GM18873 (cell line): ENCODE measurements at regions not wholly inside any gene's neighbourhood (a gene's known extent, or its start where the extent isn't known, plus 50 kb on each side); places are given as distances from the start of the nearest gene placed in this dataset.
A peak's percentile ranks its signal among the peaks of the same experiment; 100 is the strongest.
"Not testable (repeated sequence)": the region's sequence is repeated elsewhere in the genome, so short reads cannot be mapped to it uniquely, and the experiment has no call there.

Experiments
- ATAC-seq: cut with Tn5 transposase; IDR thresholded peaks from one replicate; pipeline ENCODE4 v1.9.1; 2021; ENCODE audit warnings: mild to moderate bottlenecking, moderate library complexity, moderate number of reproducible peaks; ENCODE audit not compliant: unreplicated experiment, low FRiP score

DNA sequence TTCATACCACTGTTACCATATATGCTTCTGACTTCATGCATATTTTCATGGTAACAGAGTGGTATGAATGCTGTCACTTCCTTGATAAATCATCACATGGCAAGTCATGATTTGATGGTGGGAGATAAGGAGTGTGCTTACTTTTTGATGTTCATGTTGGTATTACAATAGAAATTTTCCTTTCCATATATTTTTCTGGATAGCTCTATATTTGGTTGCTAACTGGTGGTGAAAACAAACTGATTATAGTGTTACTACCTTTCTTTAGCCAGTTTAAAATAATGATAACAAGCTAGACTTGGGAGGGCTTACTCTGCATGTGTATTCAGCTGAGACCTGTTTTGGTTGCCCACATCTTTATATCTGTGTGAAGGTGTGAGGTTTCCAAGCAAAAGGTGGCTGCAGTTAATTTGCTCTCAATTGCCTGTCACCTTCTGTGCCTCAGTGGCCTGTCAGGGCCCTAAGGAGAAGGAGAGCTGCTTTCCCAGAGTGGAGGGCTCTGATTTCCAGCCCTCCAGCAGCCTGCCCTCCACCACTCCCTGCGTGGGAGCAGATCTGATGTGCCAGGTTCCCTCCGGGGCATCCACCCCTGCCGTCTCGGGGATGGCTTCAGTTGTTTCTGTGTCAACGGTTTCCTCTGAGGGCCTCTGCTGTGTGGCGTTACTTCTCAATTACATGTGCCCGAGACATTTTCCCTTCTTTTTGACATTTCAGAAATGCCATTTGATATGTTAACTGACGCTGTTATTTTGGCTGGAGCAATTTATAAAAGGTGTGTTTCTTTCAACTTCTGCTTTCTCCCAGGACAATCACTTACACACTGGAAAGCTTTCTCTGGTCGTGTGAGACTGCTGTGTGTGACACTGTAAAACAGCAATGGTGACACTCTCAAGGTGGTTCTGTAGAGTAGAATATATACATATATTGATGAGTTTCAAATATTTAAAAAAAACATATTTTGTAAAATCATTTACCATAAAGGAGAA lies 107.7 kb upstream of the KLF6 start:
- ATAC-seq: no peak

DNA sequence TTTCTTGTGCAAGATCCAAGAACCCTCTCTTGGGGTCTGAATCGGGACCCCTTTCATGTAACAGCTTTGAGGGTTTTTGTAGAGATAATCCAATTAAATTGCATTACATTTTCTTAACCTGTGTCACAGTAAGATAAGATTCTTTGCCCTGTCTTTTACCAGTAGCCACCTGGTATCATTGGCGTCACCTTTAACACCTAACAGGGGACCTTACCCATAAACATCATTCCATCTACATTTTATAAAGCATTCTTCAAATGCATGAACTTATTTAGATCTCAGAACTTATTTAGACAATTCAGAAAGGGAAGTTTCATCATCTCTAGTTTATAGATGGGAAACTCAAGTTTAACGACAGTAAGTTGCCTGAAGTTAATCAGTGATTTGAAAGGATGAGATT lies 106.4 kb upstream of the KLF6 start:
- no peak for ATAC-seq

DNA sequence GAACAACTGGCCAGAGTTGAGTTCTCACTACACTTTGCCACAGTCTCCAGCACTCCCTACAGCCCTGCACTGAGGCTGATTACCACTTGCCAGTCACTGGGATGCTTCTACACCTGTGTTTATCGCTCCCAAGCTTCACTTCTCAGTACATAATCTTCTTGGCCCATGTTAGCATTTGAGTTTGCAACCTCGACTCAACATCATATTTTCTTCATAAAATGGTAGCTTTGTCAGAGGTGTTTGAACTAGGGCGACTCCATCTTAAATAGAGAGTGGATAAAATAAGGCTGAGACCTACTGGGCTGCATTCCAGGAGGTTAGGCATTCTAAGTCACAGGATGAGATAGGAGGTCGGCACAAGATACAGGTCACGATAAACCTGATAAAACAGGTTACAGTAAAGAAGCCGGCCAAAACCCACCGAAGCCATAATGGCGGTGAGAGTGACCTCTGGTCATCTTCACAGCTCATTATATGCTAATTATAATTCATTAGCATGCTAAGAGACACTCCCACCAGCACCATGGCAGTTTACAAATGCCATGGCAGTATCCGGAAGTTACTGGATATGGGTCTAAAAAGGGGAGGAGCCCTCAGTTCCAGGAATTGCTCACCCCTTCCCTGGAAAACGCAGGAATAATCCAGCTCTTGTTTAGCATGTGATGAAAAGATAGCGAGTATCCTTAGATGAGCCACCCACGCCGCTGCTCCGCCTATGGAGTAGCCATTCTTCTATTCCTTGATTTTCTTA lies 105.8 kb upstream of the KLF6 start:
- ATAC-seq: no peak

DNA sequence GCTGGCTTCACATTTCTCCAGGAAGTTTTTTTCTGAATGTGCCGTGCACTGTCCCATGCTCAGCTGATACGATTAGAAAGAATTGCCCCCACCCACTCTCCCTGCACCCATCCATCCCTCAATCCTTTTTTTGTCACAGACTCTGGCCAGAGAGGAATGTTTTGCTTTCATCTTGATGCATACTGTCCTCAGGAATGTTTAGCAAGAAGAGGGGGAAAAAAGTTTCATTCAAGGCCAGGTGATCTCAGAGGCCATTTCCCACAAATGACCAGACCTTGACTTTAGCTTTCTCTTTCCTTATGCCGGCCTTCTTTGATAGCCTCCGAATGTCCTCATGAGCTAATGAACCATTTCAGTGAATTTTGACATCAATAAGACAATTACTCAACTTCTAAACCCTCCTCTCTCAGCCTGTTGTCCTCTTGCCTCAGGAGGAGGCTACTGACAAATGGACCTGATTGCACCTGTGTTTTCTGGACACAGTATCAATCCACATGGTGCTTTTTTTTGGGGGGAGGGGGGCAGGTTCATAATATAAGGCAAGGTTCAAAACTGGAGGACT lies 105.0 kb upstream of the KLF6 start:
- no peak for ATAC-seq

DNA sequence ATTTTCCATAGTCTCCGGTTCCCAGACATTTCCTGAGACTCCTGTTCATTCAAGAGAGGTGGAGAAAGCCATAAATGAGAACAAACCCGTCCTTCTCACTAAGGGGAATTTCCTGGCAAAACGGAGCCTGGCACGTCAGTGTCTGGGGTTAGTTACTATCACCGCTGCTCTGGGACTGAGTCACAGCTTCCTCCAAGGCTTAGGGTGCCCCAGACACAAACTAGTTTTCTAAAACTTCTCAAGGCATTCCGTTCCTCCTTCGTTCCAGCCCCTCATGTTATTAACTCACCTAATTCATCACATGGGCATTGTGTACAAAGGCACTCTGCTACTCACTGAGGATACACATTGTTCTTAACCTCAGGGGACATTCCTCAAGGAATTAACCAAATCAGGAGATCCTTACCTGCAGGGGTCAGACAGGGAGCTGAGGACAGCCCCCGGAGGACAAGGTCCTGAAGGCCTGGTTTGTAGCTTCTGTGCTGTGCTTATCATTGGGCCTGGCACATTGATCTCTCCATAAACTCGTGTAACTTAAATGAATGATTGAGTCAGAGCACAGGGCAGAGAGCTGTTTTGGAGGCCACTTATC lies 103.0 kb upstream of the KLF6 start:
- peak; percentile 62 for ATAC-seq

DNA sequence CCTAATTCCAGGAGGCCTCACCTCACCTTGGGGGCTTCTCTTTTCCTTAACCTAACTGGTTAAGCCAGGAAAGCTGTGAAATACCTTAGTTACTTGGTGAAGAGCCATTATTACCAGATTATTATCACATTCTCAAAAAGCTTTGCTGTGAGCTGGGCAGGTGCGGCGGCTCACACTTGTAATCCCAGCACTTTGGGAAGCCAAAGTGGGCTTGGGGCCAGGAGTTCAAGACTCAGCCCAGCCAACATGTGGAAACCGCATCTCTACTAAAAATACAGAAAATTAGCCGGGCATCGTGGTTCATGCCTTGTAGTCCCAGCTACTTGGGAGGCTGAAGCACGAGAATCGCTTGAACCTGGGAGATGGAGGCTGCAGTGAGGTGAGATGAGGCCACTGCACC lies 102.4 kb upstream of the KLF6 start:
- no peak for ATAC-seq

DNA sequence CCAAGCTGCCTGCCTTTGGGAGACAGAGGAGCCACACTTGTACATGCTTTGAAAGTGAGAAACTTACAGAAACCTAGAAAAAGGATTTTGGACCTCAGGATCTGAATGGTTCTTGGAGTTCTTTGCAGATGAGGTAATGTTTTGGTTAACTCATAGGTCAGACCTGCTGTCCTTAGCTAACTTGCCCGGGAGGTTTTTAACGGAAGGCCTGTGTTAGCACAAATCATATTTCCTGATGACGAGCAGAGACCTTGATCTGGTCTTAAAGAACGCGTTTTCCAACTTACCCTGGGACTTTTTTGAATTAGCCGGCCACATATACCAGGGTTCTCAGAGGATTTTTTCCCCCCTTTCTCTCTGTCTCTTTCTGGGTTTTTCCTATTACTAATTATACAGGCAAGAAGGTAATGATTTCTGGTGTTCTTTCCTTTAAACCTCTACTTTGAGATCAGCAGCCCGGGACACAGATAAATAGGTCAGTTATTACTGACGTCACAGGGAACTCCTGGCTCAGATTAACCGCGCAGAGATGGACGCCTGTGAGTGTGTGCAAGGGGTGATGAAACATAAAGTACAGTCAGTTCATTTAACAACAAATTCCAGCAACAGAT lies 101.7 kb upstream of the KLF6 start:
- ATAC-seq: no peak

DNA sequence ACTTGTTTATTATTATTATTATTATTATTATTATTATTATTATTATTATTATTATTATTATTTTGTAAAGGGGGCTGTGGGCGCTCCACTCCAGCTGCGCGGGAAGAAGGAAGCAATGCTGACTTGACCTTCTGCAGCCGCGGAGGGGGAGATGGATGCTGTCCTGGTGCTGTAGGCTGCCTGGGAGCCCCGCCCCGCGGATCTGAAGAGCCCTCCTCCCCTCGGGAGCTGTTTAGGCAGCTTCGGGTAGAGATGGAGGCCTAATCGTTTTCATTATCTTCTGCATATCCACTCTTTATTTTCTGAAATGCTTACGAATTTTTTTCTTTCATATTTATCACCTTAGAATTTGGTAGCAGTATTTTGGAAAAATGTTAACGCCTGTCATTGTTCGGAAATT lies 101.2 kb upstream of the KLF6 start:
- ATAC-seq: no peak

DNA sequence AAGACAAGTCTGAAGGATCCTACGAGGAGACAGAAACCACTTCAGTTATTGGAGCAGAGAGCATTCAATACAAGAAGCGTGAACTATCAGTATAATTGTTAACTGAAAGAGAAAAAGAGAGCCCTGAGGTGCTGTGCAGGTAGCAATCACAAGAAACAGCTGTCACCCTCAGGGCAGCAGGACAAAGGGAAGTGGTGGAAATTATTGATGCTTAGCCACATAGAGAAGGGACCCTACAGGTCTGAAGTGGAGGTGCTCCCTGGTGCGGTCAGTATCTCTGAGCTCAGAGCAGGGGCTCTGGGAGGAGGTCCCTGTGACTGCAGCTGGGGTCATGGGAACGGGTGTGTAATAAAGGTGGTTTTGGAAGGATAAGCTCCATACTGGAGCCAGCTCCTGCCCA lies 97.8 kb upstream of the KLF6 start:
- no peak for ATAC-seq

DNA sequence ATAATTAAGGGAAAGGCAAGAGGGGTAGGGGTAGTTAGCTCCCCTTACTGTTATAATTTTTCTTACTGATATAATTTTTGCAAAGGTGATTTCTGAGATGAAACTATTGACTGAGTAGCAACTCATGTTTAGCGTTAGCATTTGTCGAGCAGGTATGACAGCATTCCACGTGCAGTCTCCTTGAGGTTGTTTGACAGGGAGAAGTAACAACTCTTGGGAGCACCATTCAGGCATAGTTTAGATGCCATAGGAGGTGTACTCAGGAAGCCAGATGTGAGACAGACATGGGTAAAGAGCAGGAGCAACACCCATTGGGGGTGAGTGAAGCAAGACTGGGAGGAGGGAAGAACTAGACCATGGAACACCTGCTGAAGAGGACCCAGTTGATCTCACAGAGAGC lies 96.6 kb upstream of the KLF6 start:
- ATAC-seq: no peak

DNA sequence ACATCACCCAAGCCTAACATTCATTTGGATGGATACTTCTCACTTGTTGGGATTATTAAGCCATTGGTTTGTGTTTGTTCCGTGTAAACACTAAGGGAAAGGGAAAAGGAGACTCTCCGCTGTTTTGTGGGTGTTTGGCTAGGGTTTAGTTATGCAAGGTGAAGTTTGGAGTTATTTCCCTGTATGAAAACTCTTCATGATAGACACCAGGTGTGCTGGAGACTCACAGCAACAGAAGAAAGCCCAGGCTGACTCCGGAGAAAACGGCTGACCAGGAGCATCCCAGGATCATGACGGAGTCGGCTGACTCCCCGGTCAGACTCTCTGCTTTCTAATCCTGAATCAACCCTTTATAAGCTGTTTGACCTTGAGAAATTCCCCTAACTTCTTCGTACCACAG lies 94.1 kb upstream of the KLF6 start:
- ATAC-seq: no peak

DNA sequence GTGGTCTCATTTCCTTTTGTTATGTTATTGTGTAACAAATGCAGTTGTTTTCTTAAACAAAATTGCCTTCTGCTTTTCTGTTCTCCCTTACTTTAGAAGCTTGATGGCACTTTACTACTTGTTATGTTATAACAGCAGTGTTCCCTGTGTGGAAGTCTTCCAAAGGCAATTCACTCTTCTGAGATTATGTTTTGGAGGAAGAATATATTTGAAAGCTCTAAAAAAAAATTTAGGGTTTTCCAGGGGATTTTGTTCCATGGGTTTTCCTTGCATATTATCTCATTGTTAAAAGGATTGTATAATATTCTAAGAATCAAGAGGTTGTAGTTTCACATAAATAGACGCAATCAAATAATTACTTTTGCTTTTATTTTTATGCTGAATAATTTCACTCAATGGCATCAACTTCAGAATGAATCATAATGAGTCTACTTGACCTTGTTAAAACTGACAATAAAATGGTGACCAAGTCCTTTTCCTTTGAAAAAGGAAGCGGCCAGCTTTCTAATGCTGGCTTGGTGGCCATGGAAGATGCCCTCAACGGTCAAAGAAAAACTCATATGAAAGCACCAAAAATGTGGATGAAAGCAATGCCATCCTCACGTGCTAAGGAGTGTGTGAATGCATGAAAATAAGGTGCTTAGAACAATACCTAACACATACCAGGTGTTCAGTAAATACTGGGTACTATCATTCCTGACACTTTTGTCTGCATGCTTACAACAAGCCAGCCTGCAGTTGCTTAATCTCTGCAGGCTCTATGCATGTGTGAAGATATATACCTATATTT lies 92.4 kb upstream of the KLF6 start:
- ATAC-seq: no peak

DNA sequence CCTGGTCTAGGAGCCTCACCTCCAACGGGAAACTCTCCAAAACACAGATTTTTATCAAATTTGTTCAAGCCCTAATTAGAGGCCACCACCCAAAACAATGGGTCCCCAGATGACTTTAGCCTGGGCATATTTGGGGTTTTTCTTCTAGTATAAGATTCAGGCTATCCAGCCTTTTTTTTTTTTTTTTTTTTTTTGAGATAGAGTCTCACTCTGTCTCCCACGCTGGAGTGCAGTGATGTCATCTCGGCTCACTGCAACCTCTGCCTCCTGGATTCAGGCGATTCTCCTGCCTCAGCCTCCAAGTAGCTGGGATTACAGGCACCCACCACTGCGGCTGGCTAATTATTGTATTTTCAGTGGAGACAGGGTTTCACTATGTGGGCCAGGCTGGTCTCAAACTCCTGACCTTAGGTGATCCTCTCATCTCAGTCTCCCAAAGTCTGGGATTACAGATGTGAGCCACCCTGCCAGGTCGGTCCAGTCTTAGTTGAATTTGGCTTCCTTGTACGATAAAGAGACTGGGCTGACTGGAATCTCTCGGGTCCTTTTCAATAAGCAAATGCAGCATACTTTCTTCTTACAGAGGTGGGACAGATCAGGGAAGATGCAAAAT lies 91.4 kb upstream of the KLF6 start:
- ATAC-seq: no peak

DNA sequence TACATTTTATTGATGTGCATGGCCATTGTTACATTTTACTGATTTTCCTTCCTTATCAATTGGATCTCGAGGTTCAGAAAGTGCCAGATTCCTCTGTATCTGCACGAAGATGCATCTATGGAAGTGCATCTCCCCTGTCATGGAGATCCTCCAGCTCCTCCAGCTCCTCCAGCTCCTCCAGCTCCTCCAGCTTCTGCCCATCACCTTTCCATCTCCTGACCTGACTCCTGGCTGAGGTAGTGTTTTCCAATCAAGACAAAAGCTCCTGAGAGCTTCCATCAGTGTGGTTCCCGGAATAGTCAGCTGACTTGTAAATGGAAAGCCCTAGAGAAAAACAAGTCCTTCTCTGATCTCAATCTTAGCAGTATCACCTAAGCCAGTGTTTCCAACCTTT lies 90.8 kb upstream of the KLF6 start:
- ATAC-seq: no peak

DNA sequence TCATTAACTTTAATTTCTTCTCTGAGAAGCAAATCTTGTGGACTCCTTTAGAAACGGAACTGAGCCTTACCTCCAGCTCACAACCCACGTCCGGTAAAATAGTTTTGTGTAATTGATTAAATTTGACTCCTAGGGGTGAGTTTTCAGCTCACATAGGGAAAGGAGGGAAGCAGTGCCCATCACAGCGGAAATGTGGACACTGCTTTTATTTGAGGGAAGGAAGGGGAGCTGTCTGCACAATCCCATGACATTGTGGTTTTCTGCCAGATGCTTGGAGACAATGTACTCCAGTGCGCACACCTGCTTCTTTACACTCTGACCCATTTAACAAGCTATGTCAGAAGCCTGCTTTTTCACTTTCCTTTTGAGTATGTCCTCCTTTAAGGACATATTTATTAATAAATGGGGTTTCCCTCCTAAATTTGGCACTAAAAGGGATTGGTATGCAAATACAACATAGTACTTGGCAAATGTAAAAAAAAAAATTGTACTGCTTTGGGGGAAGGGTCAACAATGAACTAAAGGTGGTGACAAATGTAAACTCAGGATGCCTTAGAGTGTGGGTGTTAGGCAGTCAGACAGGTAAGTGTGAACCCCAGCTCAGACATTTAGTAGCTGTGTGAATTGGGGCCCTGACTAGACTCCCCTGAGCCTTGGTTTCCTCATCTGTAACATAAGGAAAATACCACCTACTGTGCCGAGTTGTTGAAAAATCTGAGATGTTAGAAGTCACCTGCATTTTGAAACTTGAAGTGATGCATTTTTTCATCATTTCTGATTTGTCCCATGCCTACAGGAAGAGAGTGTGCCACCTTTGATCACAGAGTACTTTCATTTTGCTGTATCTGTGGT lies 90.2 kb upstream of the KLF6 start:
- peak; percentile 67 for ATAC-seq

DNA sequence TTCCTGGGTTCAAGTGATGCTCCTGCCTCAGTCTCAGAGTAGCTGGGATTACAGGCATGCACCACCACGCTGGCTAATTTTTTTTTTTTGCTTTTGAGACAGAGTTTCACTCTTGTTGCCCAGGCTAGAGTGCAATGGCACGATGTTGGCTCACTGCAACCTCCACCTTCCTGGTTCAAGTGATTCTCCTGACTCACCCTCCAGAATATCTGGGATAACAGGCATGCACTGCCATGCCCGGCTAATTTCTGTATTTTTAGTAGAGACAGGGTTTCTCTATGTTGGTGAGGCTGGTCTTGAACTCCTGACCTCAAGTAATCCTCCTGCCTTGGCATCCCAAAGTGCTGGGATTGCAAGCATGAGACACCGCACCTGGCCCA lies 89.6 kb upstream of the KLF6 start:
- ATAC-seq: not testable (repeated sequence)

DNA sequence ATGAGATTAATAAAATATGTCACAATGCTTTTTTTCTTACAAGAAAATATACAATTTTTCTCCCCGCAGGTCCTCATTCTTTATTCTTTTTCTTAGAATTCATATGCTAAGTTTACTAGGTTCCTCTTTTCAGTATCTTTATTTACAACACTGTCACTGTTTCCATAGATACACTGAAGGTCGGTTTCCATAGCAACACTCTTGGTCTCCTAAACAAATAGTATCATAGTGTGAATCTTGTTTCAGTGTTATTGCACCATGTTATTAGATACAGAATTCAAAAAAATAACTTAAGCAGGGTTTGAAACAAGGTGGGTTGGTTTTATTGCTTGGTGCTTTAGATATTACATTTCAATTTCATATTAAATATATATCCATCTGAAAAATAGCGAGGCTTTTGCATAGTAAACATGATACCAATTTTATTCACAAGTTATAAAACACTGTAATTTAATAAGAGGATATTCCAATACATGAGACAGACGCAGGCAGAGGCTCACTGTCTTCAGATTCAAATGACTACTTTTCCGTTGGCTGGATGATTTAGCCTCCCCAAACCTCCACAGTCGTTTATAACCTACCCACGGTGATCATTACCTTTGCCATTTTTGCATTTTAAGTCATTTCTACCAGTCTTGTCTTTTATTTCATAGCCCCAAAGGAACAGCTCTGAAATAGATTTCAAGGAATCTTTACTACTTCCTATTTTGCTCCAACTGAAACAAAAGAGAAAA lies 88.9 kb upstream of the KLF6 start:
- ATAC-seq: peak; percentile 61
